ENCODE measurements at regions not wholly inside any gene's neighbourhood (a gene's known extent, or its start where the extent isn't known, plus 50 kb on each side); places are given as distances from the start of the nearest gene placed in this dataset.
"Not testable (repeated sequence)": the region's sequence is repeated elsewhere in the genome, so short reads cannot be mapped to it uniquely, and the experiment has no call there.

DNA sequence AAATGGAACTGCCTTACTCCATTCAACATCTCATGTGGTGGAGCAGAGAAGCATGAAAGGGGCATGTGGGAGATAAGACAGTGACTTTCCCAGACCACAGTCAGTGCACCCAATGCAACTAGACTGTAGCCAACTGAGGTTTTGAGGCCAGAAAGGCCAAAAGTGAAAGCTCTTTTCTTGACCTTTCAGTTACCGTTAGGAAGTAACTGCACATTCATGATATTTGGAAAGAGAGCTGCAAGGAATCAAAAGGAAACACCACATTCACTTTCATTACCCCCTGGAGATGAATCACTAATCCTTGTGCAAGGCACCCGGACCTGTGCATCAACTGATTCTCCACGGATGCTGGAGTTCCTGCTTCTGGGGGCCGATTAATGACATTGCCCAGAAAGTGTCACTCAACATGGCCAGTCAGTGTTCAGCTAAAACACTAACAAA, 72.9 kb upstream of the ELK3 start:
- H3K4me3 Mint-ChIP-seq: no peak overlapping the region
- no peak for DNase-seq
- no peak overlapping the region for H3K27ac Mint-ChIP-seq
- H3K27me3 Mint-ChIP-seq (ENCODE audit: insufficient read depth): peaks cover 21% of the 10 kb centered on the region
- no peaks in the 10 kb centered on the region for H3K36me3 Mint-ChIP-seq (ENCODE audit: low read depth)
- no peak for TF ChIP-seq CTCF (IDR thresholded peaks at IDR 0.05)
- H3K4me1 Mint-ChIP-seq (ENCODE audit: low read depth): peaks cover 8% of the 10 kb centered on the region; the same call in 1 of the 2 replicates
- H3K9me3 Mint-ChIP-seq: no peaks in the 10 kb centered on the region

DNA sequence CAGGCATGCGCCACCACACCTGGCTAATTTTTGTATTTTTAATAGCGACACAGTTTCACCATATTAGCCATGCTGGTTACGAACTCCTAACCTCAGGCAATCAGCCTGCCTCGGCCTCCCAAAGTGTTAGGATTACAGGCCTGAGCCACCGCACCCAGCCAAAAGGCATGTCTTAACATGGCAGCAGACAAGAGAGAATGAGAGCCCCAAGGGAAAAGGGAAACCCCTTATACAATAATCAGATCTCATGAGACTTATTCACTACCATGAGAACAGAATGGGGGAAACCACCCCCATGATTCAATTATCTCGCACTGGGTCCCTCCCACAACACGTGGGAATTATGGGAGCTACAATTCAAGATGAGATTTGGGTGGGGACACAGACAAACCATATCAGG, 65.9 kb upstream of the ELK3 start:
- H3K36me3 Mint-ChIP-seq (ENCODE audit: low read depth); DNase-seq; H3K4me1 Mint-ChIP-seq (ENCODE audit: low read depth); H3K4me3 Mint-ChIP-seq; H3K27ac Mint-ChIP-seq; H3K9me3 Mint-ChIP-seq: not testable (repeated sequence)
- peaks cover 29% of the 10 kb centered on the region for H3K27me3 Mint-ChIP-seq (ENCODE audit: insufficient read depth)

- TF ChIP-seq CTCF (IDR thresholded peaks at IDR 0.05): no peak
- no peak overlapping the region for H3K27ac Mint-ChIP-seq
- H3K4me3 Mint-ChIP-seq: no peak overlapping the region
- no peak for DNase-seq
- no peaks in the 10 kb centered on the region for H3K36me3 Mint-ChIP-seq (ENCODE audit: low read depth)
- peaks cover 23% of the 10 kb centered on the region for H3K27me3 Mint-ChIP-seq (ENCODE audit: insufficient read depth)
- H3K9me3 Mint-ChIP-seq: no peaks in the 10 kb centered on the region
- H3K4me1 Mint-ChIP-seq (ENCODE audit: low read depth): peaks cover 1% of the 10 kb centered on the region
Observed at GRCh38 chr12:96130396-96131059, 63.6 kb upstream of the ELK3 start.

DNA sequence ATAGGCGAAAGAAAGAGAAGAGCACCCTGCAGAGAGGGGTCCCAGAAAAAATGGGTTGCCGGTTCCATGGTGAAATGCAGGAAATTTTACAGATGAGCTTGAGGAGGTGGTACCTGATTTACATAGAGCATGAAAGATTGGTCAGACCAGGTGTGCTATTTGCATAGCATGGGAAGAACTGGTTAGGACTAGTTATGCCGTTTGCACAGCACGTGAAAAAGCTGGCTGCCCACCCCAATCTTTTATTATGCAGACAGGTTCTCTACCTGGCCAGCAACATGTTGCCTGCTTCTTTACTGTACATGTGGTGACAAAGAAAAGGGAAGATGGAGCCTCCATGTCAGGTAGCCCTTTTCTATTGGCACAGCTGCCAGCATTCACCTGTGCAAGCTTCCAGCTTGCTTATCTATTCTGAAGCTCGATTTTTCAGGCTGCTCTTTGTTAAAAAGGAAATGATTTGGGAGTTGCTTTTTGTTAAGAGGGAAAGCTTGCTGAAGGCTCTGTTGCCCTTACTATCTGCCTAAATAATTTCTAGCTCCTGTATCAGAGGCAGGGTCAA, 62.9 kb upstream of the ELK3 start:
- no peak for TF ChIP-seq CTCF (IDR thresholded peaks at IDR 0.05)
- Mint-ChIP-seq H3K27ac (no peak overlapping the region), H3K4me3 (no peak overlapping the region), H3K9me3 (no peaks in the 10 kb centered on the region), H3K36me3 (ENCODE audit: low read depth) (no peaks in the 10 kb centered on the region), H3K27me3 (ENCODE audit: insufficient read depth) (peaks cover 18% of the 10 kb centered on the region), H3K4me1 (ENCODE audit: low read depth) (peaks cover 9% of the 10 kb centered on the region)
- no peak for DNase-seq

DNA sequence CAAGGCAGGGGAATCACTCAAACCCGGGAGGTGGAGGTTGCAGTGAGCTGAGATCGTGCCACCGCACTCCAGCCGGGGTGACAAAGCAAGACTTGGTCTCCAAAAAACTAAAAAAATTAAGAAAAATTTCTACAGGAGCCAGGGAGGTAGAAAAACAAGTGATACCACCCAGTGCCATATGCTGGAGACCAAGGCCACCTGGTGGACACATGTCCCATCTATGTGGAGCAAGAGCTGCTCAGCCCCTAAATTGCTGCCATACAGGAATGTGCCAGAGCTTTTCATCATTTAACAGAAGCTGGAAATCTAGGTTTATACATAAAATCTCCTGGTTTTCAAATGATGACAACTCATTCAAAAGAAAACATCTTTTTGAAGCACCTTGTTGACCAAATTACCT, 61.4 kb upstream of the ELK3 start:
- Mint-ChIP-seq H3K4me3 (no peak overlapping the region), H3K27me3 (ENCODE audit: insufficient read depth) (peaks cover 18% of the 10 kb centered on the region), H3K9me3 (no peaks in the 10 kb centered on the region), H3K4me1 (ENCODE audit: low read depth) (peaks cover 17% of the 10 kb centered on the region), H3K36me3 (ENCODE audit: low read depth) (no peaks in the 10 kb centered on the region), H3K27ac (no peak overlapping the region)
- peak; percentile 51 for TF ChIP-seq CTCF (IDR thresholded peaks at IDR 0.05)
- no peak for DNase-seq

GRCh38 chr12:96134200-96134599, 60.0 kb upstream of the ELK3 start:
- no peaks in the 10 kb centered on the region for H3K9me3 Mint-ChIP-seq
- no peak for TF ChIP-seq CTCF (IDR thresholded peaks at IDR 0.05)
- no peaks in the 10 kb centered on the region for H3K36me3 Mint-ChIP-seq (ENCODE audit: low read depth)
- H3K27ac Mint-ChIP-seq: no peak overlapping the region
- peaks cover 15% of the 10 kb centered on the region for H3K27me3 Mint-ChIP-seq (ENCODE audit: insufficient read depth)
- peaks cover 17% of the 10 kb centered on the region for H3K4me1 Mint-ChIP-seq (ENCODE audit: low read depth)
- H3K4me3 Mint-ChIP-seq: no peak overlapping the region
- no peak for DNase-seq

Measured in HFFc6 (cell line).